LNCaP clone FGC (cell line): ENCODE measurements at regions not wholly inside any gene's neighbourhood (a gene's known extent, or its start where the extent isn't known, plus 50 kb on each side); places are given as distances from the start of the nearest gene placed in this dataset.
A peak's percentile ranks its signal among the peaks of the same experiment; 100 is the strongest.

Experiments used
- DNase-seq: peaks from one replicate; pipeline ENCODE4 v3.0.0-alpha.2; 2011; ENCODE audit warnings: low read depth
- H3K4me3 ChIP-seq: 2 replicates; pipeline ENCODE4 v1.5.1; 2011; ENCODE audit warnings: mild to moderate bottlenecking, low read depth, low read length, control low read depth
- TF ChIP-seq, protein P1 (sequence below): IDR thresholded peaks from 2 replicates; pipeline ENCODE4 v1.5.1; 2012; ENCODE audit warnings: mild to moderate bottlenecking; ENCODE audit not compliant: control insufficient read depth, insufficient read depth; ENCODE audit errors: extremely low read depth

GRCh38 chr10:78737883-78738856, 330.6 kb upstream of the ZMIZ1 start:
- H3K4me3 ChIP-seq, result no peak overlapping the region
- TF ChIP-seq, protein P1, sequence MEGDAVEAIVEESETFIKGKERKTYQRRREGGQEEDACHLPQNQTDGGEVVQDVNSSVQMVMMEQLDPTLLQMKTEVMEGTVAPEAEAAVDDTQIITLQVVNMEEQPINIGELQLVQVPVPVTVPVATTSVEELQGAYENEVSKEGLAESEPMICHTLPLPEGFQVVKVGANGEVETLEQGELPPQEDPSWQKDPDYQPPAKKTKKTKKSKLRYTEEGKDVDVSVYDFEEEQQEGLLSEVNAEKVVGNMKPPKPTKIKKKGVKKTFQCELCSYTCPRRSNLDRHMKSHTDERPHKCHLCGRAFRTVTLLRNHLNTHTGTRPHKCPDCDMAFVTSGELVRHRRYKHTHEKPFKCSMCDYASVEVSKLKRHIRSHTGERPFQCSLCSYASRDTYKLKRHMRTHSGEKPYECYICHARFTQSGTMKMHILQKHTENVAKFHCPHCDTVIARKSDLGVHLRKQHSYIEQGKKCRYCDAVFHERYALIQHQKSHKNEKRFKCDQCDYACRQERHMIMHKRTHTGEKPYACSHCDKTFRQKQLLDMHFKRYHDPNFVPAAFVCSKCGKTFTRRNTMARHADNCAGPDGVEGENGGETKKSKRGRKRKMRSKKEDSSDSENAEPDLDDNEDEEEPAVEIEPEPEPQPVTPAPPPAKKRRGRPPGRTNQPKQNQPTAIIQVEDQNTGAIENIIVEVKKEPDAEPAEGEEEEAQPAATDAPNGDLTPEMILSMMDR, result no peak
- no peak for DNase-seq

GRCh38 chr10:78738861-78739260, 329.9 kb upstream of the ZMIZ1 start:
- no peak for DNase-seq
- H3K4me3 ChIP-seq, result no peak overlapping the region
- TF ChIP-seq, protein P1, result no peak

- TF ChIP-seq, protein P1, result no peak
- DNase-seq, result no peak
- H3K4me3 ChIP-seq, result no peak overlapping the region
Measured at GRCh38 chr10:78739444-78740053, 329.2 kb upstream of the ZMIZ1 start.

DNA sequence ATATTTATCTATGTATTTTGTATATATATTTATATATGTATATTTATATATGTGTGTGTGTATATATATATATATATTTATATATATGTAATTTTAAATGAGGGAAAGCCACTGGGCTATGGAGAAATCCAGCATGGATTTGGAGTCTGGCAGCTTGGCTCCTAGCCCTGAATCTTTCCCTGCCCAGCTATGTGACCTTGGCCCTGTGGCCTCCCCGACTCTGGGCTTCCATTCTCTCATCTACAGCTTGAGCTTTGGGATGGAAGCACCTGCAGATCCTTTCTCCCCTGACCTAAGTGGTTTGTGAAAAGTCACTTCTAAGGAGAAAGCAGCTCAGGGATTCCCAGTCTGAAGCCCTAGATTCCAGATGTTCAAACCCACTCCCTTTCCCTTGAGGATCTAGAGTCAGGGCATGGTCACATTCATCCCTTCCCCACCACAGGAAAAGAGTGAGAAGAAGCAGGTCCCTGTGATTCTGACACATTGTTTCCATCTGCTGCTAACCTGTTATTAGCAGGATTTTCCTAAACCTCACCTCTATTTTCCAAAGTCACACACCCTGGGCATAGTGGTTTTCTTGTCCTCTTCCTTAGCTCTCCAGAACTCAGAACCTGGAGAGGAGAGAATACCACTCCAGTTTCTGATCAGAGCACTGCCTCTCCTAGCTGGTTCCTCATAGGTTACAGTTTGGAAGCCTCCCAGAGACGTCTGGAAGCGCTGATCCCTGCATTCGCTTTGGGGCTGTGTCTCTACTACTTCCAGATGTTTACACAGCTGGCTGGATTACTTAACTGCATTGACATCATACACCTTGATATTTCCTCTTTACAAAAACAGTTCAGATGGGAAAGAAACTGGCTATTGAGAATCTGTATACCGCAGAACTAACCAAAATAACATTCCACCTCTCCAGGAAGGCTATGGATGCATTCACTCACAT, 327.5 kb upstream of the ZMIZ1 start:
- TF ChIP-seq, protein P1, result no peak
- DNase-seq, result peak; percentile 71

GRCh38 chr10:78742406-78742729, 326.4 kb upstream of the ZMIZ1 start:
- H3K4me3 ChIP-seq, result no peak overlapping the region

More for the DNA sequence above, 327.5 kb upstream of the ZMIZ1 start:
- no peak overlapping the region for H3K4me3 ChIP-seq

More at GRCh38 chr10:78742406-78742729, 326.4 kb upstream of the ZMIZ1 start:
- TF ChIP-seq, protein P1, result no peak
- DNase-seq, result no peak
